ENCODE measurements at regions not wholly inside any gene's neighbourhood (a gene's known extent, or its start where the extent isn't known, plus 50 kb on each side); places are given as distances from the start of the nearest gene placed in this dataset.

- no peak for DNase-seq
These were observed 181.2 kb downstream of the MACROH2A1 start for GRCh38 chr5:135217669-135218485.

- no peak for DNase-seq
These were observed 182.3 kb downstream of the MACROH2A1 start for GRCh38 chr5:135216471-135217343.

GRCh38 chr5:135215617-135216470, 181.8 kb upstream of the PITX1 start:
- no peak for DNase-seq

GRCh38 chr5:135214897-135215616, 181.0 kb upstream of the PITX1 start:
- no peak for DNase-seq

- no peak for DNase-seq
These were observed 179.6 kb upstream of the PITX1 start for GRCh38 chr5:135213466-135214239.

GRCh38 chr5:135213027-135213386, 179.0 kb upstream of the PITX1 start:
- DNase-seq, result no peak

GRCh38 chr5:135212361-135213026, 178.5 kb upstream of the PITX1 start:
- DNase-seq, result no peak

GRCh38 chr5:135211791-135212190, 177.8 kb upstream of the PITX1 start:
- DNase-seq, result no peak

- DNase-seq, result peak; percentile 41
These were observed 177.2 kb upstream of the PITX1 start for GRCh38 chr5:135211083-135211790.

GRCh38 chr5:135210286-135211055, 176.4 kb upstream of the PITX1 start:
- no peak for DNase-seq

- DNase-seq, result no peak
These were observed 175.1 kb upstream of the PITX1 start for GRCh38 chr5:135208903-135209721.

GRCh38 chr5:135208555-135208902, 174.5 kb upstream of the PITX1 start:
- DNase-seq, result no peak

GRCh38 chr5:135207866-135208265, 173.8 kb upstream of the PITX1 start:
- no peak for DNase-seq

GRCh38 chr5:135206862-135207261, 172.8 kb upstream of the PITX1 start:
- no peak for DNase-seq

GRCh38 chr5:135205632-135206349, 171.8 kb upstream of the PITX1 start:
- DNase-seq, result no peak

GRCh38 chr5:135204151-135204600, 170.1 kb upstream of the PITX1 start:
- DNase-seq, result peak; percentile 35

- peak; percentile 41 for DNase-seq
These were observed 169.6 kb upstream of the PITX1 start for GRCh38 chr5:135203593-135204036.

GRCh38 chr5:135203019-135203418, 169.0 kb upstream of the PITX1 start:
- no peak for DNase-seq

Measured in NCI-H1694 (cell line).